Activated effector memory CD4-positive, alpha-beta T cell treated with Interleukin-2 at 50 U/mL for 16 hours (primary cell): ENCODE measurements at regions not wholly inside any gene's neighbourhood (a gene's known extent, or its start where the extent isn't known, plus 50 kb on each side); places are given as distances from the start of the nearest gene placed in this dataset.

Experiments
- DNase-seq: peaks from one replicate; pipeline ENCODE4 v3.0.0-alpha.2; 2020

GRCh38 chr2:6495466-6495865 is 370.2 kb downstream of the CMPK2 start:
- DNase-seq, result no peak

GRCh38 chr2:6496376-6496775 is 369.3 kb downstream of the CMPK2 start:
- no peak for DNase-seq

- no peak for DNase-seq
These were observed 368.7 kb downstream of the CMPK2 start for GRCh38 chr2:6497048-6497447.

GRCh38 chr2:6498841-6499240 is 366.9 kb downstream of the CMPK2 start:
- no peak for DNase-seq

GRCh38 chr2:6499691-6500090 is 366.0 kb downstream of the CMPK2 start:
- DNase-seq, result no peak

- no peak for DNase-seq
These were observed 359.3 kb downstream of the CMPK2 start for GRCh38 chr2:6506361-6506794.

GRCh38 chr2:6506859-6507258 is 358.8 kb downstream of the CMPK2 start:
- DNase-seq, result no peak

- no peak for DNase-seq
These were observed 355.2 kb downstream of the CMPK2 start for GRCh38 chr2:6510532-6510931.

- no peak for DNase-seq
These were observed 353.1 kb downstream of the CMPK2 start for GRCh38 chr2:6512589-6512988.

- no peak for DNase-seq
These were observed 349.0 kb downstream of the CMPK2 start for GRCh38 chr2:6516674-6517073.

GRCh38 chr2:6518361-6518760 is 347.3 kb downstream of the CMPK2 start:
- DNase-seq, result no peak

- no peak for DNase-seq
These were observed 342.2 kb downstream of the CMPK2 start for GRCh38 chr2:6523476-6523875.

GRCh38 chr2:6524691-6525474 is 340.8 kb downstream of the CMPK2 start:
- DNase-seq, result no peak

- no peak for DNase-seq
These were observed 340.2 kb downstream of the CMPK2 start for GRCh38 chr2:6525475-6525964.

GRCh38 chr2:6526093-6526824 is 339.4 kb downstream of the CMPK2 start:
- no peak for DNase-seq

- DNase-seq, result no peak
These were observed 334.4 kb downstream of the CMPK2 start for GRCh38 chr2:6531304-6531703.

GRCh38 chr2:6535572-6535971 is 330.1 kb downstream of the CMPK2 start:
- DNase-seq, result no peak

- DNase-seq, result no peak
These were observed 327.1 kb downstream of the CMPK2 start for GRCh38 chr2:6538607-6539006.

- no peak for DNase-seq
These were observed 320.4 kb downstream of the CMPK2 start for GRCh38 chr2:6545336-6545735.

- no peak for DNase-seq
These were observed 319.9 kb downstream of the CMPK2 start for GRCh38 chr2:6545795-6546194.

GRCh38 chr2:6554466-6554865 is 311.2 kb downstream of the CMPK2 start:
- DNase-seq, result no peak

- no peak for DNase-seq
These were observed 309.0 kb downstream of the CMPK2 start for GRCh38 chr2:6556755-6557154.

GRCh38 chr2:6557737-6558136 is 308.0 kb downstream of the CMPK2 start:
- no peak for DNase-seq

GRCh38 chr2:6562771-6563170 is 302.9 kb downstream of the CMPK2 start:
- no peak for DNase-seq
